ENCODE measurements at regions not wholly inside any gene's neighbourhood (a gene's known extent, or its start where the extent isn't known, plus 50 kb on each side); places are given as distances from the start of the nearest gene placed in this dataset.

GRCh38 chr18:47343291-47343690 is 91.8 kb upstream of the SKOR2 start:
- Histone ChIP-seq H3K4me3 (ENCODE audit: insufficient read depth, low read length, poor library complexity, severe bottlenecking) (no peak overlapping the region), H3K27ac (ENCODE audit: low read depth, low read length) (no peak overlapping the region), H3K4me2 (ENCODE audit: low read depth, low read length, poor library complexity, severe bottlenecking) (no peak overlapping the region), H3K9ac (ENCODE audit: low read length) (no peak overlapping the region), H2AFZ (ENCODE audit: low read depth, low read length, severe bottlenecking) (no peak overlapping the region), H3K9me2 (replicated peaks; ENCODE audit: insufficient read depth, low read length) (no peaks in the 10 kb centered on the region), H4K20me1 (ENCODE audit: low read depth, low read length) (no peaks in the 10 kb centered on the region), H3K79me2 (ENCODE audit: insufficient read depth, low read length) (no peaks in the 10 kb centered on the region), H3K9me3 (ENCODE audit: insufficient read depth, low read length) (no peaks in the 10 kb centered on the region), H3K27me3 (ENCODE audit: low read length) (no peaks in the 10 kb centered on the region), H3K36me3 (ENCODE audit: low read length) (no peaks in the 10 kb centered on the region), H3F3A (ENCODE audit: insufficient read depth) (no peaks in the 10 kb centered on the region)
- no peak for TF ChIP-seq EZH2phosphoT487 (conservative IDR thresholded peaks at IDR 0.05; ENCODE audit: low read length)
- TF ChIP-seq CTCF (IDR thresholded peaks at IDR 0.05; ENCODE audit: insufficient read depth, low read length, poor library complexity, severe bottlenecking), result no peak

DNA sequence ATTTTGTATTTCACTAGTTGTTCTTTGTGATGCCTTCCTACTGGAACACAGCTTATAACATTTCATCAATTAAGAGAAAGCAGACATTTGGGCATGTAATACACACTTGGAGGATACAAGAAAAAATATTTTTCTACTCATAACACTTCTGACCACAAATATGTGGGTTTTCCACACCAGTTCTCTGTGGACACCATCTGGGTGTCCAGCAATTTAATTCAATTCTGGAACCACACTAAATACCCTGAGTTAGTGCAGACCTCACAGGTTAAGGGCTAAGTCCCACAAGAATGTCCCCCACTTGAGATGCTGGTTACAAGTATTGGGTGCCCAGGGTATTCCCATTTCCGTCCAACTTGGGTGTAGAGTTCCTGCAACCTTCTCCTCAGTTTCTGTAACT is 91.1 kb upstream of the SKOR2 start:
- no peaks in the 10 kb centered on the region for H3K27me3 ChIP-seq (ENCODE audit: low read length)
- H3K9me3 ChIP-seq (ENCODE audit: insufficient read depth, low read length), result no peaks in the 10 kb centered on the region
- no peaks in the 10 kb centered on the region for H4K20me1 ChIP-seq (ENCODE audit: low read depth, low read length)
- H3F3A ChIP-seq (ENCODE audit: insufficient read depth), result no peaks in the 10 kb centered on the region
- H3K36me3 ChIP-seq (ENCODE audit: low read length), result no peaks in the 10 kb centered on the region
- no peak overlapping the region for H3K9ac ChIP-seq (ENCODE audit: low read length)
- no peak overlapping the region for H2AFZ ChIP-seq (ENCODE audit: low read depth, low read length, severe bottlenecking)
- no peaks in the 10 kb centered on the region for H3K9me2 ChIP-seq (replicated peaks; ENCODE audit: insufficient read depth, low read length)
- H3K4me3 ChIP-seq (ENCODE audit: insufficient read depth, low read length, poor library complexity, severe bottlenecking), result no peak overlapping the region
- no peak overlapping the region for H3K27ac ChIP-seq (ENCODE audit: low read depth, low read length)
- TF ChIP-seq CTCF (IDR thresholded peaks at IDR 0.05; ENCODE audit: insufficient read depth, low read length, poor library complexity, severe bottlenecking), result no peak
- TF ChIP-seq EZH2phosphoT487 (conservative IDR thresholded peaks at IDR 0.05; ENCODE audit: low read length), result no peak
- no peaks in the 10 kb centered on the region for H3K79me2 ChIP-seq (ENCODE audit: insufficient read depth, low read length)
- H3K4me2 ChIP-seq (ENCODE audit: low read depth, low read length, poor library complexity, severe bottlenecking), result no peak overlapping the region

DNA sequence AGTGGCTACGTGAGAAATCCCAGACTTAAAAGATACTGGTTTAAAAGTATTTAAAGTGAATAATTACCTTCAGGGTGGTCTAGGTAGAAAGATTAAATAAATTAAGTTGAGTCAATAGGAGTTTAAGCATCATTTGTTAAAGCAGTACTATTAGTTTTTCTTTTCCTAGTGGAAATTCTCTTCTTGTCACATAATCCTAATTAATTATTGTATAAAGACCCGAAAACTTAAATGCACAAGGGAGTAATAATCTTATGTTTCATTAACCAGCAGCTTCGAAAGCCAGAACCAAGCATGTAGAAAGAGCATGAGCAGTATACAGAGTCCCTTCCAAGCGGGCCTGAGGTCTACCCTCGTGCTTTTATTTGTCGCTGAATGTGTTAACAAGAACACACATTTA is 90.2 kb upstream of the SKOR2 start:
- H3K9me3 ChIP-seq (ENCODE audit: insufficient read depth, low read length), result no peaks in the 10 kb centered on the region
- H3F3A ChIP-seq (ENCODE audit: insufficient read depth), result no peaks in the 10 kb centered on the region
- no peaks in the 10 kb centered on the region for H3K36me3 ChIP-seq (ENCODE audit: low read length)
- no peak overlapping the region for H3K27ac ChIP-seq (ENCODE audit: low read depth, low read length)
- no peak overlapping the region for H3K4me3 ChIP-seq (ENCODE audit: insufficient read depth, low read length, poor library complexity, severe bottlenecking)
- no peak overlapping the region for H3K4me2 ChIP-seq (ENCODE audit: low read depth, low read length, poor library complexity, severe bottlenecking)
- no peaks in the 10 kb centered on the region for H4K20me1 ChIP-seq (ENCODE audit: low read depth, low read length)
- H3K27me3 ChIP-seq (ENCODE audit: low read length), result no peaks in the 10 kb centered on the region
- no peak overlapping the region for H3K9ac ChIP-seq (ENCODE audit: low read length)
- H2AFZ ChIP-seq (ENCODE audit: low read depth, low read length, severe bottlenecking), result no peak overlapping the region
- no peaks in the 10 kb centered on the region for H3K9me2 ChIP-seq (replicated peaks; ENCODE audit: insufficient read depth, low read length)
- no peaks in the 10 kb centered on the region for H3K79me2 ChIP-seq (ENCODE audit: insufficient read depth, low read length)
- TF ChIP-seq EZH2phosphoT487 (conservative IDR thresholded peaks at IDR 0.05; ENCODE audit: low read length) (no peak), CTCF (IDR thresholded peaks at IDR 0.05; ENCODE audit: insufficient read depth, low read length, poor library complexity, severe bottlenecking) (no peak)

DNA sequence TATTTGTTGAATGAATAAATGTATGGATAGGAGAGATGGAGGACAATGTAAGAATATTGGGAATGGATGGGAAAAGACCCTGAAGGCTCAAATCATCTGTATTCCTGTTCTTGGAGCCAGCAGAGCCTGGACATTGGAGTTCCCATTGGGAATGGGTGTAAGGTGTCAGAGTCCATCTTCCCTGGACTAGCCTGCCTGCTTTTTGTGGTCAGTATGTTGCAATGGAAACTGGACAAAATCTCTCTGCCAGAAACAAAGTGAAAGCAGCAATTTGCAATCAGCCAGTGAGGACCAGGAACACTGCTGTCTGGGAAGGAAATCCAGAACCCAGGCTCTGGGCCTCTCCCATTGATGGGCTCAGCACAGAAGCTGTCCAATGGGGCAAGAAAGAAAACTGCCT is 83.5 kb upstream of the SKOR2 start:
- TF ChIP-seq CTCF (IDR thresholded peaks at IDR 0.05; ENCODE audit: insufficient read depth, low read length, poor library complexity, severe bottlenecking) (no peak), EZH2phosphoT487 (conservative IDR thresholded peaks at IDR 0.05; ENCODE audit: low read length) (no peak)

More for the DNA sequence above, 83.5 kb upstream of the SKOR2 start:
- Histone ChIP-seq H3K9me2 (replicated peaks; ENCODE audit: insufficient read depth, low read length) (no peaks in the 10 kb centered on the region), H4K20me1 (ENCODE audit: low read depth, low read length) (no peaks in the 10 kb centered on the region), H3K27me3 (ENCODE audit: low read length) (no peaks in the 10 kb centered on the region), H3K9me3 (ENCODE audit: insufficient read depth, low read length) (no peaks in the 10 kb centered on the region), H3K79me2 (ENCODE audit: insufficient read depth, low read length) (no peaks in the 10 kb centered on the region), H3K27ac (ENCODE audit: low read depth, low read length) (no peak overlapping the region), H2AFZ (ENCODE audit: low read depth, low read length, severe bottlenecking) (no peak overlapping the region), H3K9ac (ENCODE audit: low read length) (no peak overlapping the region), H3K4me2 (ENCODE audit: low read depth, low read length, poor library complexity, severe bottlenecking) (no peak overlapping the region), H3K4me3 (ENCODE audit: insufficient read depth, low read length, poor library complexity, severe bottlenecking) (no peak overlapping the region), H3F3A (ENCODE audit: insufficient read depth) (no peaks in the 10 kb centered on the region), H3K36me3 (ENCODE audit: low read length) (no peaks in the 10 kb centered on the region)
